Hypothalamus (tissue), 51 donors: ENCODE measurements at regions not wholly inside any gene's neighbourhood (a gene's known extent, or its start where the extent isn't known, plus 50 kb on each side); places are given as distances from the start of the nearest gene placed in this dataset.

Experiments
- DNase-seq, 51 donors: peaks; one replicate each; lab custom pipeline; 2025; lab: John Stamatoyannopoulos, UW

DNA sequence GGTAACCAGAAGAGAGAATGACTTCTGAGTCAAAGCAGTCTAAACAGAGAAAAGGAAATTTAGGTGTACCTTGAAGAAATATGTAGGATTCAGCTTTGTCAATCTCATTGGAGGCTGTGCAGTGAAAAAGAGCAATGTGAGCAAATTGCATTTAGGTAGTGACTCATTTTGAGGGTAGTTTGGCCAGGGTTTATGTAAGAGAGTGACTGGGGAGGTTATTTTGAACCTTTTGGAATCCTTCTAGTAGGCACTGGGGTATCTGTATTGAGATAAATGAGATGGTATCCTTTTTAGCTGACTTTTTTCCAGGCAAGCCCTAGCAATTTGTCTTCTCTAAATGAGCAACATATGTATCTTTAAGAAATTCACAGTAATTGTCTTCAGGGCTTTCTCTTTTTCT, 95.9 kb downstream of the DISP1 start:
- no peak for DNase-seq

DNA sequence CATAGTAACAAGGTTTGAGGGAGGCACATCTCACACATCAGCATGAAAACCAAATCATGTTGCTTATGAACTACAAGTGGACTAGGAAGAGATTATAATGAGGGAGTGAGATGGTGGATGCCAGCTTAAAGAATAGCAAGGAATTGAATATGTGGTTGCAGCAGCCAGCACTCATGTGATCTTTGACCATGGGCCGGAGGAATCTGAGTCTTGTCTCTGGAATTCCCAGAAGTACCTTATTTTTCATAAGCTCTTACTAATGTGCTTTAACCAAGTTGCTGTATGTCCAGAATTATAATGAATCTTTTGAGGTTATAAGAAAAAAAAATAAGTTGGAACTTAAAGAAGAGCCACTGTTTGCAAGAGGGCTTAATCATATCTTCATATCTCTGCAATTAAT, 97.0 kb downstream of the DISP1 start:
- DNase-seq = no peak

DNA sequence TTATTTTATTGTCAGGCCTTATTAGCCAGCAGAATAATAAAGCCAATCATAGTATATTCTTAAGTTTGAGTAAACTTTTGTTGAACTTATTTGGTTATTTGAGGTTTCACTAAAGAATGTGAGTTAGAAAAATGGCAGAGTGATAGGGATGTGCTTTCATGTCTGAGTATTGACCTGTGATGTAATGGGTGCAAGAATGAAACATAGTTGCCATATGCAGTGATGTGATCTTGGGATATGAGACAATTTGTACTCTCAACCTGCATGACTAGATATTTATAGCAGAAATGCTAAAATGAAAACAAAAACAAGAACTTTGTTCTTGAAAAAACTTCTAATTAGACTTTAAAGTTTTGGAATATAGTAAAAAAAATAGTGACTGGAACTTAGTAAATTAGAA, 97.9 kb downstream of the DISP1 start:
- DNase-seq = no peak

DNA sequence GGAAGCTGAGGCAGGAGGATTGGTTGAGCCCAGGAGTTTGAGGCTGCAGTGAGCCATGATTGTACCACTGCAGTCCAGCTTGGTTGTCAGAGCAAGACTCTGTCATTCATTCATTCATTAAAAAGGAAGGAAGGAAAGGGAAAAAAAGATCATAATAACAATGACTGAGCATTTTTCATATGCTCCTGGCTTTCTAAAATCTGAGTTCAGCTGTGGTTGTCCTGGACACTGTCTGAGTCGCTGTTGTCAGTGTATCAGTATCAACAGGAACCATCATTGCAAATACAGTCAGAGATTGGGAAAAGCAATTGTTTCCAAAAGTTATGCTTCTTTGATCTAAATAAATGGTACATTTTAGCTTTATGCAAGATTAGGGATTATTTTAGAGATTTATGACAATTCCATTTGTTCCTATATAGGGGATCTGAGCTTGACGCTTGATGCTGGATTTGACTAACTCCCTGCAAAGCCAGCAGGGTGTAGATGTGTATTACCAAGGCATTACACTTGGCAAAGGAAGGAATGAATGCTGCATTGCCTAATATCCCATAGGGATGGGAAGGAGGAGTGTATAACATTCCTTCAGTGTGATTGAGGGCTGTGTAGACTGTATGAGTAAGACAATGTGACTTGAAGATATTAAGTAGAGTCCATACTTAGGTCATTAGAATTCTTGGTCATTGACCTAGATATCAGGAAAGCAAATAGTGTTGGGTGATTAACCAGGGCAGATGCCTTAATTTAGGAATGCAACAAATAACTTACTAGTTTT, 100.2 kb downstream of the DISP1 start:
- no peak for DNase-seq

DNA sequence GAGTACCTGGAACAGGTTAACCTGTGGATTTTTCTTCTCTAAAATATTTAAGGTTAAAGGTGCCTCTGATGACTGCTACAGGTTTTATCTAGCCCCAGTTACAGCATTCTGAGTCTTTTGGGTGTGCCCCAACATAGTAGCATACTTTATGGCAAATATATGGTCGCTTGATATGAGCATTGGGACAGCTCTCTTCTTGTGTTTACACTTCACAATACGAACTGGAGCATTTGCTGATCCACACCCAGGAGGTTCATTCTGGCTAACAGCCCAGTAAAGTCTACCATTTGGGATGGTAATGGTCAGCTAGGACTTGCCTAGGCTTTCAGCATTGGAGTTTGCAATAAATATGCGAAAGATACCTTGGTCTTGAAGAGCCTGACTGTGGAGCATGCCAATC, 101.3 kb downstream of the DISP1 start:
- no peak for DNase-seq

DNA sequence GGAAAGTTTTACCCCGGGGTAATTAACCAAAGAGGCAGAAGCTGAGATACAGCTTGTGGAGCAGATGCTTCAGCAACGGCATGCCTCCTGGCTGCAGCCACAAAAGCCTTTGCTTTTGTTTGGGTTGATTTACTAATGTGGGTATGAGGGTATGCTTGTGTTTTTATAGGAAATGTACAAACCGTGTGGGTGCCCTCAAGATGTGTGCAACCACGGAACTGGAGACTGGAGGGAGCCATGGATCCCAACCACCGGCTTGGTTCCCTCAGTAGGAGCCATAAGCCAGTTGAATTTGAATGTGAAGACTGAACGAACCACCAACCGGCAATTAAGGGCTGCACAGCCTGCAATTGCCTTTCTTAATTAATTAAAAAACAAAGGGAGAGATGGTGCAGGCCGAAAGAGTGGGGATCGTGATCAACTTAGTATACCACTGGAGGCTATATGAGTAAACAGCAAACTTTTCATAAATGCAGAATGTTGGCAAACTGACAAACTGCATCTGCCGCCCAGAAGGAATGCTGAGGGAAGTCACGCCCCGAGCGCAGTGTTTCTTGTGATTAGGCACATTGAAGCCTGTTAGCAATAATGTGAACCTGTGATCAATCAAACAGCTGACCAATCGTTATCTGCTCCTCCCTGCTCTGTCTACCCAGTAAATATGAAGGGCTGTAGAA, 104.1 kb downstream of the DISP1 start:
- no peak for DNase-seq

DNA sequence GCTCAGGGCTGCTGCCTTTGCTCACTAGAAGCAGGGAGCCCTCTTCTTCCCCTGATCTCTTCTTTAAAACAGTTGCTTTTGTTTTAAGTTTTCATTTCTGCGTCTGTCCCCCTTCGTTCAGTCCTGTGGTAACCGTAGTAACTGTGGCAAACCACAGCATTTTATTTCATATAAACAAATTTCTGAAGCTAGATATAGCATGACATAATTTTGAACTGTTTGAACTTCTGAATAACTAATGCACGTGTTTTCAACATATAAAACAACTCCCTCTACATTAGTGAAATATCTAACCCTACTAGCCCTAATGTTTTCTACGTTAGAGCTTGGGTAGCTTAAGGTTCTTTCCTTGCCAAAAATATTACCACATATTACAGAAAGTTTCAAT, 104.6 kb downstream of the DISP1 start:
- DNase-seq = no peak

DNA sequence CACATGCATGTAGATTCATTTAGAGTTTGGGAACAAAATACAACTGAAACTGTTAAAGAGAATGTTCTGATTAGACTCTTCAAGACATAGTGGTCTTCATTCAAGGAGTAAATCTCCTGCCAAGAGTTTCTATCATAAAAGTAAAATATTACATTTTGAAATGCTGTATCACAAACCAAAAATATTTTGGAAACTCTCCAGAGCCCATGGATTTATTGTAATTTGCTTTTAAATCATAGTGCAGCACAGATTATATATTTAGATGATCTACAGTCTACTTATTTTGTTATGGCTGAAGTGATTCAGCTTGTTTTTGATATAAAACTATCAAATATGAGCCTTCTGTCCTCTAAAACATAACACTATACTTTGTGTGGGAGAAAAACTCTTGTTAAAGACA, 105.3 kb downstream of the DISP1 start:
- DNase-seq = no peak

DNA sequence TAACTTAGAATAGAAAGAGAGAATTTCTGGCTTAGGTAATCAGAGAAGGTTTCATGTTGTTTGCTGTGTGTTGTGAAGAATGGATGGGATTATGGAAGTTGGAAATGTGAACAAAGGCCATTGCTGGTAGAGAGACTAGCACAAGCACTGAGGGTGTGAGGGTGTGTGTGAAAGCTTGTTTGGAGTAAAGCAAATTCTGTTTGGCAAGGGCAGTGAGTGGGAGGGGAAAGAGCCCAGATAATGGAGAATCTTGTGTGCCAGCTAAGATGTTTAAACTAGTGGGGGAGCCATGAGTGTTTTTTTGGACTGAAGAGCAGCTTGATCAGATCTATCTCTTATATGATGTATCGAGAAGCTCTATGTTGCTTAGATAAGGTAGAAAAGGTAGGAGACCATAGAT, 107.1 kb downstream of the DISP1 start:
- DNase-seq = no peak

DNA sequence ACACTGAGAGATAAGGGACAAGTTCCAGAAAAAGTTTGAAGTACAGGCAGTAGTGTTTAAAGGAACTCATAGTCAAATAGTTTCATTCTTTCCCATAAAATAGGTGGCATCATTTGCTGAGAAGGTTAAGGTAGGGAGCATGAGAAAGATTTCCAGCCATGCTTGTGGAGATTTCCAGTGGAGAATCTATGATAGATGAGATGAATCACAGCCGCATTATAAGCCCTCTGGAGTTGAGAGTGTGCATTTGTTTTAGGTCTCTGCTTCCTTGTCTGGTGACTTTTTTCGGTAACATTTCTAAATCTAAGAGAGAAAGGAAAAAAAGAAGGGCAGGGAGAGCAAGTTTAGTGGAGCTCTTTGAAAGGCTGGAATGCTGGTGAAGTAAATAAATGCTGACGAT, 108.7 kb downstream of the DISP1 start:
- no peak for DNase-seq

DNA sequence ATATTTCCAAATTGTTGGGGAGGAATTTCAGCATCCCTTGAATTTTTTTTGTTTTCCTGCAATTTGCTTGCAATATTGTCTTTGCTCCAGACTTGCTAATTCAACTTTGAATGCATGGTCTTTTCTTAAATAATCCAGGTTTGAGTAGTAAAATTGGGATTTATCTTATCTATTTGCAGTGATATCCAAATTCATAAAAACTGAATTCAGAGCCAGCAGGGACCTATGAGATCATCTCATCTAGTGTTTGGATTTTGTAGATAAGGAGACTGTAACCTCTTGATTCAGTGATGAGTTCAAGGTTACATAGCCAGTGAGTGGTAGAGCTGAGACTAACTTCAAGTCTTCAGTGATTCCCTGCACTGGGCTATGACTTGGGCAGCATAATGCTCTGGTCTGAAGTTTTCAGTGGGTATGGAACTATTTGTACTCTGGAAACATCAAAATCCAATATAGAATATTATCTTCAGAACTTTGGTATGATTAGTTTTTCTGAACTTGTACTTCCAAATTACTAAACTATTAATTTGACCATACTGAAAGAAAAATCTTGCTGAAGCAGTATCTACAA, 109.4 kb downstream of the DISP1 start:
- DNase-seq = no peak

DNA sequence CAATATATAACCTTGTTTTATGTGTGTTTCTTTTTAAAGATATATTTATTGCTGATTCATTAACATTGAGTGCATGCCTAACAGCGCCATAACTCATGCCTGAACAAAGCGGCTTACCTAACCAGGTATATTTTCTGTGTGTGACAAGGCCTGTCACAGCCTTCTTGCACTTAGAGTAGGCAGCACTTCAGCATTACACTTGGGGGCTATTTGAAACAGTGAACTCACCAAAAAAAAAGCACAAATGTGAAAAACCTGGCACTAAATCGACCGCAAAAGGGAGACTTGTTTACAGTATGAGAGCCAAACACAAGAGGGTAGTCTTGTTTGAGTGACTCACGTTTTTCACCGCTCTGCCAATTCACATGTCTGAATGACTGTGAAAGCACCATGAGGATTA, 111.7 kb downstream of the DISP1 start:
- DNase-seq = no peak

DNA sequence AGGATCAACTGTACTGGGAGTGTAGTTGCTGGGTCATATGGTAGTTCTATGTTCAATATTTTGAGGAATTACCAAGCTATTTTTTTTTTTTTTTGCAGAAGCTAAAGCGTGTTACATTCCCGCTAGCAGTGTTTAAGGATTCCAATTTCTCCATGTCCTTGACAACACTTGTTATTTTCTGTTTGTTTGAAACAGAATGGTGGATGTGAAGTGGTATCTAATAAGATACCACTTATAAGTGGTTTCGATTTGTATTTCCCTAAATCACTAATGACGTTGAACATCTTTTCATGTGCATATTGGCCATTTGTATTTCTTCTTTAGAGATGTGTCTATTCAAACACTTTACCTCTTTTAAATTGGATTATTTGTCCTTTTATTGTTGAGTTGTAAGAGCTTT, 112.2 kb downstream of the DISP1 start:
- DNase-seq = no peak

DNA sequence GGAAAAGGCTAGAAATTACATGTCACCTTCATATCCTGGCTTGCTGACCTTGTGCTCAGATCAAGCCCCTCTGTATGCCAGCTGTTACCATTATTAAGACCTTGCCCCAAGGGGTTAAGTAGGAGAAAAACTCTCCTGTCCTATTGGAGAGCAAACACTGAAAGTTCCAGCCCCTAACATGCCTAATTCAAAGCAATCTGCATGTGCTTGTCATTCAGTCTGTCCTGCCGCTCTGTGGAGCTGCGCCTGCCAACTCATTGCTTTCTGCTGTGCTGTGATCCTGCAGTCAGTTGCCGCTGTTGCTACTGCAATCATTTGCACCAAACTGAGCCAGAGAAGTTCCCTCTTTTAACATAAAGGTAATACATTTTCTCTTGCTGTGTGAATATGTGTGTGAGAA, 113.4 kb downstream of the DISP1 start:
- peak in 31 of 51 donors; percentile 2 to 51 (median 13) for DNase-seq

DNA sequence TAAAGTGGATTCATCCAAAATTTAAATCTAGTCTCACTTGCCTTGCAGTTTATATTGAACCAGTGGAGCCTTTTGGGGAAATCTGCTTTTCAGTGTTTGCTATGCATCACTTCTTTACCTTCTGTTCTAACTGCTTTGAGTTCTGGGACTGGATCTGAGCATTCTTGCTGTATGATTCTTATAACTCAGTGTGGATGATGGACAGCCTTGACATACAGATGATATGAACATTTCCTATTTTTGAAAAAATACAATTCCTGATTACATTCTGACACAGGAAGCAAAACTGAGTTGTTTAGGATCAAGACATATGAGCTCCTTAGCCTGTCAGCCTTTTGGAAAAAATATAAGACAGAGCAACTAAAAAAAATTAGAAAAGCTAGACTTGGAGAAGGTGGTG, 115.2 kb downstream of the DISP1 start:
- DNase-seq = no peak

DNA sequence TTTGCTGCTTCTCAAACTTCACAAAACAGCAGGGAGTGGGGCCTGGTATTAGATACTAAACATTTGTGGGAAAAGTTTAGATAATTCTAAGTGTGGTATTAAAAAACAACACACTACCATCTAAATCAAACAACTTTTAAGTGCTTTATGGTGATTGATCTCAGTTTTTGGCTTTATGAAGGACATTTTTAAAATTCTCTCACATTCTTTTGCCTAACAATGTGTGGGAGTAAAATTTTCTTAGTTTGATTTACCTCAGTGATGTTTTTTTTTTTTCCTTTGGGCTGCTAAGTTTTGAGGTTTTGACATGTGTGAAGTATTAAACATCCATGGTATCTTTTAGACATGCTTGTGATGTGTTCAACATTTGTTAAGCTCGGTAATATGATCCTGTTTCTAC, 116.2 kb downstream of the DISP1 start:
- no peak for DNase-seq

DNA sequence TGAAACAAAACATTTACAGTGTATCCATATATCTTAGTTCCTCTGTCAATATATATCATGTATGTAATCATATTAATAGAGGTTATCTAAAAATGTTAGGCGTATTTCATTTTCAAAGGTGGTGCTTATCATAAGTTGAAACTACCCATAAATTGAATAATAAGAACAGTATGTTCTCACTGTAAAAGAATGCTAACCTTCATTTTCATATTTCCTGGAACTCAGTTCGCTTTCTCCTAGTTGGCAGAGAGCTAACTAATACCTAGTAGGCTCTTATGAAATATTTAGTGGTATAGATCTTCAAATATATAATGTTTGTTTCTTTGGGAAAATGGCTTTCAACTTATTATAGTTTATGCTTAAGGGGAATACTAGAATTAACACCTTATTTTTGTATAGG, 118.4 kb downstream of the DISP1 start:
- DNase-seq = no peak

DNA sequence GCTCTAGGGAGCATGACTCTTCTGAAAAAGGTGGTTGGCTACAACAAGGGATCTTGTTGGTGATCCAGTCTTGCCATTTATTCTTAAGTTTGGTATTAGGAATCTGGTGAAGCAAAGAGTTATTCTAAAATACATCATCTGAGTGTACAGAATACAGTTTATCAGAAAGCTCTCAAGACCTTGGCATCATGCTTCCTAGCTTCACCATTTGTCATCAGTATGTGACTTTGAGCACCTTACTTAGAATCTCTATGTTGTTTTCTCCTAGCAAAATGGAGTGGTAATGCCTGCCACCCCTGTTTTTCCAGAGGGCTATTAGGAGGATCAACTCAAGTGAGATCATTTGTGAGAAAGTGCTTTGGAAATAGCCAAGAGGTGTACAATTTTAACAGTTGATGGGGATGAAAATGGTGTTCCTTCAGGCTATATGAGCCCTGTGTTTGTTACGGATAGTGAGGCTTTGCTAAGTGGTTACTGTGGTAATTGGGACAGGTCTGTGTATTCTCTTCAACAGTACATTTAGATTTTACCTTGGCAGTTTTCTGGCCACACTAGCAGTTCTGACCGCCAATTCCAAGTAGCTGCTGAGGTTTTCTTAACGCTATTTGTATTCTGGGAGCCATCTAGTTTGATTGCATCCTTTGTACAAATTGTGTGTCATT, 120.5 kb downstream of the DISP1 start:
- no peak for DNase-seq

DNA sequence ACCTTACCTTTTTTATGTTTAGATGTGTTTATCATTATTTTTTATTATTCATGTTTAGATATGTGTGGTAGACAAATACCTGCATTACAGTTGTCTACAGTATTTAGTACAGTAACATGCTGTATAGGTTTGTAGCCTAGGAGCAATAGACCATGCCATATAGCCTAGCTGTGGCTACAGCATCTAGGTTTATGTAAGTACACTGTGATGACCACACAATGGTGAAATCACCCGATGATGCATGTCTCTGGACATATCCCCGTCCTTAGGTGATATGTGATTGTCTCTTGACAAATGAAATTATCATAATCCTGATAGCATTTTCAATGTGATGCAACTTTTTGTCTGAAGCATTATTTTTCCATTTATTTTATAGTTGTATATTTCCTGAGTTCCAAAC, 121.2 kb downstream of the DISP1 start:
- DNase-seq = no peak

DNA sequence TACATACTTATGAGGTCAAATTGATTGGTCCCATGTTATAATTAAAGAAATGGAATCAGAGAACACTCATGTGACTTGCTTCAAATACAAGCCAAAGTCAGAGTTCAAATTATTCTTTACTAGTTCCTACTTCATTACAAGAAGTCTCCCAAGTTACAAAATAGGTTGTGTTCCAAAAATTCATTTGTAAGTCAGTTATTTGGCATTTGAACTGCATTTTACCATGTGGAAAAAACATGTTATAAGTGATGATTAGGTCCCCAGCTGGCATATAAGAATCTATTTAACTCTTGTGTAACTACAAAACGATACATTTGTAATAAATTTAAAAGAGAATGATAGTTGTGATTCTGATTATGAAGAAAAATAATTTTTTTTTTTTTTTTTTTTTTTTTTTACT, 124.1 kb downstream of the DISP1 start:
- DNase-seq = no peak

DNA sequence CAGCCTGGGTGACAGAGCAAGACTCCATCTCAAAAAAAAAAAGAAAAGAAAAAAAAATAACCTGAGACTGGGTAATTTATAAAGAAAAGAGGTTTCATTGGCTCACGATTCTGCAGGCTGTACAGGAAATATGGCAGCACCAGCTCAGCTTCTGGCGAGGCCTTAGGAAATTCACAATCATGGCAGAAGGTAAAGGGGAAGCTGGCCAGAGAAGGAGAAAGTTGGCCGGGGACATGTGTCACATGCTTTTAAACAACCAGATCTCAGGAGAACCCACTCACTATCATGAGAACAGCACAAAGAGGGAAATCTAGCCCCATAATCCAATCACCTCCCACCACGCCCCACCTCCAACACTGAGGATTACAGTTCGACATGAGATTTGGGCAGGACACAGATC, 125.3 kb downstream of the DISP1 start:
- DNase-seq = no peak

DNA sequence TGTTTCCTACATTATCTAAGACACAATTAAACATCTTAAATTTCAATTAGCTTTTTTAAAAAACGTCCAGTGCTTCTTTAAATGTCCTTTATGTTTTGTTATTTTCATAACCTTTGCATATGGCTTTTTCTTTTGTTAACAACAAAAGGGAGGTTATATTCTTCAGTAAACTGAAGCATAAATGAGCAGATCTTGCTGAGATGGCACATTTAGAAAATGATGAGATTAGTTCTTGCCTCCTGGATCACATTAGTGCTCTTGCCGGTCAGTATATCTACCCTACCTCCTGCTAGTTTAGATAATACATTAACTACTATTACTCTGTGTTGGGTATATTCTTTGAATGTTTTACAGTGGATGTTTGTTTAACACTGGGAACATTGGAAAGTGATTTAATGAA, 126.1 kb downstream of the DISP1 start:
- no peak for DNase-seq
